ENCODE measurements at regions not wholly inside any gene's neighbourhood (a gene's known extent, or its start where the extent isn't known, plus 50 kb on each side); places are given as distances from the start of the nearest gene placed in this dataset.

DNA sequence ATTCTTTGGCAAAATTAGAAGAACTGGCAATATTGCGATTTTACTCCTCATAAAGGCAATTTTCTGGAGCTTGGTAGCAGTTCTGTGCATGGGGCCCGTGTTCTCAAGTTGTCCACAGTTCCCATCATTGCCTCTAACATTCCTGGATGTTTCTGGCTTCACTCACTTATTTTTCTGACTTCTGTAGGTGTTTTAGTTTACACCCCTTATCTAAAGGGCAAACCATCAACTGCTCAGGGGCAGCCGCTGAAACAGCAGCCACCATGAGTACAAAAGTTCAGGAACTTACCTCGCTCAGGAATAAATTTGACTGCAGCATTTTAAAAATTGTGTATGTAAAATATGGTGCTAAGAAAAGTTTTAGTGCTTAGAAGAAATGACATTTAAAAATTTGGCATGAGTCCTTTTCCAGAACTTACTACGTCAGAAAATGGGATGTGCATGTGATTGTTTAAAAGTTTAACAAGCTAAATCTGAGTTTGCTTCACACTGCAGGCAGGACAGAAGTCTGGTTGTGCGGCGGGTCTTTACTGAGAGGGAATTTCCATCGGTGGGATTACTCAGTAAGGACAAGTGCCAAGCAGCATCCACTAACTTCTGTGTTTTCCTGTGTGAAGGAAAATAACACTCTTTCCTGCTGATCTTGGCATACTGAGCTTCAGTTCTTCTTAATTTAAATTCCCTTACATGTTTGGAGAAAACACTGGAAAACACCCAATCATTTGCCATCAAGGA lies 261.7 kb downstream of the MAT2B start:
- H3K27ac ChIP-seq (ENCODE audit: low read length): no peak overlapping the region
- H3K9me3 ChIP-seq (ENCODE audit: control insufficient read depth, insufficient read depth, low read length): no peaks in the 10 kb centered on the region
- no CpG with 5 or more reads among the region's 8 CpGs for WGBS (ENCODE audit: insufficient coverage, insufficient read length)
- H3K27me3 ChIP-seq (ENCODE audit: control insufficient read depth, insufficient read depth, low read length): no peaks in the 10 kb centered on the region
- H3K36me3 ChIP-seq (ENCODE audit: control insufficient read depth, insufficient read depth, low read length): no peaks in the 10 kb centered on the region
- no peak for DNase-seq (ENCODE audit: low read depth, low spot score)
- H3K4me1 ChIP-seq (ENCODE audit: control insufficient read depth, insufficient read depth, low read length): no peaks in the 10 kb centered on the region
- H3K4me3 ChIP-seq (ENCODE audit: low read length): no peak overlapping the region

GRCh38 chr5:163770625-163771024 lies 265.2 kb downstream of the MAT2B start:
- WGBS (ENCODE audit: insufficient coverage, insufficient read length): no CpG with 5 or more reads among the region's 2 CpGs
- no peak overlapping the region for H3K4me3 ChIP-seq (ENCODE audit: low read length)
- H3K9me3 ChIP-seq (ENCODE audit: control insufficient read depth, insufficient read depth, low read length): no peaks in the 10 kb centered on the region
- H3K27me3 ChIP-seq (ENCODE audit: control insufficient read depth, insufficient read depth, low read length): no peaks in the 10 kb centered on the region
- H3K27ac ChIP-seq (ENCODE audit: low read length): no peak overlapping the region
- H3K4me1 ChIP-seq (ENCODE audit: control insufficient read depth, insufficient read depth, low read length): no peaks in the 10 kb centered on the region
- no peak for DNase-seq (ENCODE audit: low read depth, low spot score)
- H3K36me3 ChIP-seq (ENCODE audit: control insufficient read depth, insufficient read depth, low read length): no peaks in the 10 kb centered on the region

DNA sequence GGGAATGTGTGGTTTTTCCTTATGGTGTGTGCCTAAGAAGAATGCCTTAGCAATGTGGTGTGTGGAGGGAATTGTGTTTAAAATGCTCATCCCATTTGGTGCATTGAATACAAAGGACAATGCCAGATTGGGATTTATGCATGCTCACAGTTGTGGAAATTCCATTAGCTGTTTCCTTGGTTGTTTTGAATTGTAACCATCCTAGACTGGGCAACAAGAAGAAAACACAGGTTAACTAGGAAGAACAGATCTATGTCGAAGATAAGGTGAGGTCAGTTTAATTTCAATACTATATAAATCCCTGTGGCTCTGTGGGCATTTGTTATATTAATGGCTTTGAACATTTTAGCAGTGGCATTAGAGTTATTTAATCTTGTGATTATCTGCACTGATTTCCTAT lies 266.8 kb downstream of the MAT2B start:
- no peak for DNase-seq (ENCODE audit: low read depth, low spot score)
- no peaks in the 10 kb centered on the region for H3K9me3 ChIP-seq (ENCODE audit: control insufficient read depth, insufficient read depth, low read length)
- no peaks in the 10 kb centered on the region for H3K4me1 ChIP-seq (ENCODE audit: control insufficient read depth, insufficient read depth, low read length)
- no peaks in the 10 kb centered on the region for H3K36me3 ChIP-seq (ENCODE audit: control insufficient read depth, insufficient read depth, low read length)
- WGBS (ENCODE audit: insufficient coverage, insufficient read length): no CpG with 5 or more reads among the region's 1 CpG
- no peaks in the 10 kb centered on the region for H3K27me3 ChIP-seq (ENCODE audit: control insufficient read depth, insufficient read depth, low read length)
- no peak overlapping the region for H3K4me3 ChIP-seq (ENCODE audit: low read length)
- no peak overlapping the region for H3K27ac ChIP-seq (ENCODE audit: low read length)

DNA sequence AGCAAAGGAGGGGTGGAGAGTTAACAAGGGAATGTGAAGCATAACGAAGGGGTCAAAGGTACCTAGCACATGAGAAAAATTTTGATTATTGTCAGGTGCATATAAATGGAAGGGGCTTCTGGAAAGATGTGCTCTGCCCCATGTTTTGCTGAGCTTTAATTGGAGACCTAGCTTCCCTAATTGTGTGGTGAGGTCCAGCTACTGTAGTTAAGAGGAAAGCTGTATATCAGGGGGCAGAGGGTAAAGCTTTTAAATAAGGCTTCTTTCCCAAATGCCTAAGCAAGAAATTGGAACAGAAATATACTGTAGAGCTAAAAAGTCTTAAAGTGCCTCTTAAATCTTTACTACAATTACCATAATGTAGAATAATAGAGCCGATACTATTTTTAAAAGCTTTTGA lies 267.2 kb downstream of the MAT2B start:
- H3K27ac ChIP-seq (ENCODE audit: low read length): no peak overlapping the region
- H3K36me3 ChIP-seq (ENCODE audit: control insufficient read depth, insufficient read depth, low read length): no peaks in the 10 kb centered on the region
- no peaks in the 10 kb centered on the region for H3K9me3 ChIP-seq (ENCODE audit: control insufficient read depth, insufficient read depth, low read length)
- no peaks in the 10 kb centered on the region for H3K27me3 ChIP-seq (ENCODE audit: control insufficient read depth, insufficient read depth, low read length)
- DNase-seq (ENCODE audit: low read depth, low spot score): no peak
- H3K4me3 ChIP-seq (ENCODE audit: low read length): no peak overlapping the region
- no CpG with 5 or more reads among the region's 2 CpGs for WGBS (ENCODE audit: insufficient coverage, insufficient read length)
- H3K4me1 ChIP-seq (ENCODE audit: control insufficient read depth, insufficient read depth, low read length): no peaks in the 10 kb centered on the region

- no peaks in the 10 kb centered on the region for H3K36me3 ChIP-seq (ENCODE audit: control insufficient read depth, insufficient read depth, low read length)
- H3K27me3 ChIP-seq (ENCODE audit: control insufficient read depth, insufficient read depth, low read length): no peaks in the 10 kb centered on the region
- no peaks in the 10 kb centered on the region for H3K4me1 ChIP-seq (ENCODE audit: control insufficient read depth, insufficient read depth, low read length)
- no peak for DNase-seq (ENCODE audit: low read depth, low spot score)
- no peak overlapping the region for H3K4me3 ChIP-seq (ENCODE audit: low read length)
- H3K9me3 ChIP-seq (ENCODE audit: control insufficient read depth, insufficient read depth, low read length): no peaks in the 10 kb centered on the region
- no CpG with 5 or more reads among the region's 6 CpGs for WGBS (ENCODE audit: insufficient coverage, insufficient read length)
- H3K27ac ChIP-seq (ENCODE audit: low read length): no peak overlapping the region
Observed at GRCh38 chr5:163773226-163773625, 267.8 kb downstream of the MAT2B start.

- no peaks in the 10 kb centered on the region for H3K4me1 ChIP-seq (ENCODE audit: control insufficient read depth, insufficient read depth, low read length)
- DNase-seq (ENCODE audit: low read depth, low spot score): no peak
- no peaks in the 10 kb centered on the region for H3K9me3 ChIP-seq (ENCODE audit: control insufficient read depth, insufficient read depth, low read length)
- no peak overlapping the region for H3K4me3 ChIP-seq (ENCODE audit: low read length)
- WGBS (ENCODE audit: insufficient coverage, insufficient read length): no CpG with 5 or more reads among the region's 3 CpGs
- no peaks in the 10 kb centered on the region for H3K27me3 ChIP-seq (ENCODE audit: control insufficient read depth, insufficient read depth, low read length)
- no peak overlapping the region for H3K27ac ChIP-seq (ENCODE audit: low read length)
- no peaks in the 10 kb centered on the region for H3K36me3 ChIP-seq (ENCODE audit: control insufficient read depth, insufficient read depth, low read length)
Observed at GRCh38 chr5:163789870-163790269, 284.5 kb downstream of the MAT2B start.

- Histone ChIP-seq H3K27me3 (ENCODE audit: control insufficient read depth, insufficient read depth, low read length) (no peaks in the 10 kb centered on the region), H3K4me1 (ENCODE audit: control insufficient read depth, insufficient read depth, low read length) (no peaks in the 10 kb centered on the region), H3K36me3 (ENCODE audit: control insufficient read depth, insufficient read depth, low read length) (no peaks in the 10 kb centered on the region), H3K4me3 (ENCODE audit: low read length) (no peak overlapping the region), H3K27ac (ENCODE audit: low read length) (no peak overlapping the region), H3K9me3 (ENCODE audit: control insufficient read depth, insufficient read depth, low read length) (no peaks in the 10 kb centered on the region)
- no peak for DNase-seq (ENCODE audit: low read depth, low spot score)
- no CpG with 5 or more reads among the region's 2 CpGs for WGBS (ENCODE audit: insufficient coverage, insufficient read length)
Observed at GRCh38 chr5:163790497-163790896, 285.1 kb downstream of the MAT2B start.

DNA sequence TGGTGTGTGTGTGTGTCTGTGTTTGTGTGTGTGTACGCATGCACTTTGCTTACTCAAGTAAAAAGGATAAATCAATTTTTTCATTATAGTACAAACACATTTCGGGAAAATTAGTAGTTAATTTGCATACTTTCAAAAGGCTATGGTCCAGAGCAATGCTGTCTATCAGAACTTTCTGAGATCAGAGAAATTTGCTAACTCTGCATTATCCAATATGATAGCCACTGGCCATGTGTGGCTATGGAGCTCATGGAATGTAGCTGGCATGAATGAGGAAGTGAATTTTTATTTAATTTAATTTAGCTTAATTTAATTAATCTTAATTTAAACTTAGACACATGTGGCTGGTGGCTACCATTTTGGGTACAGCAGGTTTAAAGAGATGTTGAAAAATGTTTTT lies 289.6 kb downstream of the MAT2B start:
- H3K27me3 ChIP-seq (ENCODE audit: control insufficient read depth, insufficient read depth, low read length): no peaks in the 10 kb centered on the region
- H3K9me3 ChIP-seq (ENCODE audit: control insufficient read depth, insufficient read depth, low read length): no peaks in the 10 kb centered on the region
- no peaks in the 10 kb centered on the region for H3K4me1 ChIP-seq (ENCODE audit: control insufficient read depth, insufficient read depth, low read length)
- H3K4me3 ChIP-seq (ENCODE audit: low read length): no peak overlapping the region
- WGBS (ENCODE audit: insufficient coverage, insufficient read length): no CpG with 5 or more reads among the region's 2 CpGs
- H3K36me3 ChIP-seq (ENCODE audit: control insufficient read depth, insufficient read depth, low read length): no peaks in the 10 kb centered on the region
- no peak overlapping the region for H3K27ac ChIP-seq (ENCODE audit: low read length)
- DNase-seq (ENCODE audit: low read depth, low spot score): no peak

DNA sequence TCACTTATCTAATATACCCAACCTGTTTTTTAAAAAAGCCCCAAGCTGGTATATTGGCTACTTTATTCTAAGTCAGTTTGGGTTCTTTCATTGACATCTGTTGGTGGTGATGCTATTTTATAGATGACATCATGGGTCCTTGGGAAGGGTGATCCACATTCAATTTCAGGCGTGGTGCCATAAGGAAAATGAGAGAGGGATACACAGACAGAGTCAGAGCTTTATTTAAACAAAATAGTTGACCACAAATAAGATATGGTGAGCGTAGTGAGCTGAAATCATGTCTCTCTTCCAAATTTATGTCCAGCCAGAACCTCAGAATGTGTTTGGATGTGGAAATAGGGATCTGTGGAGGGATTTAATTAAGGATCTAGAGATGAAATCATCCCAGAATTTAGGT lies 302.4 kb downstream of the MAT2B start:
- Histone ChIP-seq H3K9me3 (ENCODE audit: control insufficient read depth, insufficient read depth, low read length) (no peaks in the 10 kb centered on the region), H3K27ac (ENCODE audit: low read length) (no peak overlapping the region), H3K4me1 (ENCODE audit: control insufficient read depth, insufficient read depth, low read length) (no peaks in the 10 kb centered on the region), H3K27me3 (ENCODE audit: control insufficient read depth, insufficient read depth, low read length) (no peaks in the 10 kb centered on the region), H3K4me3 (ENCODE audit: low read length) (no peak overlapping the region), H3K36me3 (ENCODE audit: control insufficient read depth, insufficient read depth, low read length) (no peaks in the 10 kb centered on the region)
- DNase-seq (ENCODE audit: low read depth, low spot score): no peak
- WGBS (ENCODE audit: insufficient coverage, insufficient read length): no CpG with 5 or more reads among the region's 2 CpGs

DNA sequence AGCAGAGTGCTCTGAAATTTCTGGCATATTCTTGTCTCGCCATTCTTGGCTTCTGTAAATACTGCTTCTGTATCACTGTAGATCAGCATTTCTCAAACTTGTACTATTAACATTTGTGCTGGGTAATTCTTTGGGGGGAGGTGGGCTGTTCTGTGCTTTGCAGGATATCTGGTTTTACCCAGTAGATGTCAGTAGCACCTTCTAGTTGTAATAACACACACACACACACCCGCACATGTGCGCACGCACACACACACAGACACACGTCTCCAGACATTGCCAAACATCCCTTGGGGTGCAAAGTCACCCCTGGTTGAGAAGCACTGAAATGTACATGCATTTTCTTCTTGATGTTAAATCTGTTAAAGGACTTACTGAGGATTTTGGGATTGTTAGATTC lies 304.1 kb downstream of the MAT2B start:
- no peaks in the 10 kb centered on the region for H3K27me3 ChIP-seq (ENCODE audit: control insufficient read depth, insufficient read depth, low read length)
- no peaks in the 10 kb centered on the region for H3K4me1 ChIP-seq (ENCODE audit: control insufficient read depth, insufficient read depth, low read length)
- no CpG with 5 or more reads among the region's 5 CpGs for WGBS (ENCODE audit: insufficient coverage, insufficient read length)
- H3K4me3 ChIP-seq (ENCODE audit: low read length): no peak overlapping the region
- H3K36me3 ChIP-seq (ENCODE audit: control insufficient read depth, insufficient read depth, low read length): no peaks in the 10 kb centered on the region
- H3K9me3 ChIP-seq (ENCODE audit: control insufficient read depth, insufficient read depth, low read length): no peaks in the 10 kb centered on the region
- H3K27ac ChIP-seq (ENCODE audit: low read length): no peak overlapping the region
- DNase-seq (ENCODE audit: low read depth, low spot score): no peak

GRCh38 chr5:163813900-163814299 lies 308.5 kb downstream of the MAT2B start:
- DNase-seq (ENCODE audit: low read depth, low spot score): no peak
- Histone ChIP-seq H3K27ac (ENCODE audit: low read length) (no peak overlapping the region), H3K36me3 (ENCODE audit: control insufficient read depth, insufficient read depth, low read length) (no peaks in the 10 kb centered on the region), H3K9me3 (ENCODE audit: control insufficient read depth, insufficient read depth, low read length) (no peaks in the 10 kb centered on the region), H3K27me3 (ENCODE audit: control insufficient read depth, insufficient read depth, low read length) (no peaks in the 10 kb centered on the region), H3K4me3 (ENCODE audit: low read length) (no peak overlapping the region), H3K4me1 (ENCODE audit: control insufficient read depth, insufficient read depth, low read length) (no peaks in the 10 kb centered on the region)
- WGBS (ENCODE audit: insufficient coverage, insufficient read length): no CpG with 5 or more reads among the region's 5 CpGs
